Fibroblast of lung (primary cell): ENCODE measurements at regions not wholly inside any gene's neighbourhood (a gene's known extent, or its start where the extent isn't known, plus 50 kb on each side); places are given as distances from the start of the nearest gene placed in this dataset.

ENCODE experiments used
- DNase-seq, 2 donors: peaks; one replicate each; pipeline versions ENCODE4 v3.0.0 to v3.0.0-alpha.2; 2010; ENCODE audit warnings: low read depth in 2 of 2
- H2AFZ ChIP-seq: 2 replicates; pipeline ENCODE4 v1.5.1; 2012; ENCODE audit warnings: low read length, control low read depth, inconsistent platforms
- H3K27ac ChIP-seq: 2 replicates; pipeline ENCODE4 v1.5.1; 2011; ENCODE audit warnings: low read length, control low read depth; ENCODE audit not compliant: insufficient read depth
- H3K27me3 ChIP-seq: 2 replicates; pipeline ENCODE4 v1.5.1; 2011; ENCODE audit warnings: mild to moderate bottlenecking, low read length; ENCODE audit not compliant: control insufficient read depth, insufficient read depth
- H3K36me3 ChIP-seq: 2 replicates; pipeline ENCODE4 v1.5.1; 2011; ENCODE audit warnings: low read length; ENCODE audit not compliant: control insufficient read depth, insufficient read depth
- H3K4me1 ChIP-seq: 2 replicates; pipeline ENCODE4 v1.5.1; 2011; ENCODE audit warnings: low read length; ENCODE audit not compliant: control insufficient read depth, insufficient read depth; ENCODE audit errors: extremely low read depth
- H3K4me2 ChIP-seq: 2 replicates; pipeline ENCODE4 v1.5.1; 2011; ENCODE audit warnings: low read length, control low read depth; ENCODE audit not compliant: insufficient read depth; ENCODE audit errors: extremely low read depth
- H3K4me3 ChIP-seq, 4 experiments: fragments of 200-600 bp in 1 of 4; sonication (generic) in 1 of 4; replicated peaks in 1 of 4; 2 replicates each; pipeline ENCODE4 v1.5.1; 2011 to 2016; ENCODE audit warnings: low read length in 4 of 4, low read depth in 3 of 4, mild to moderate bottlenecking in 3 of 4, control low read depth in 2 of 4, inconsistent platforms in 1 of 4, mixed read lengths in 1 of 4; ENCODE audit not compliant: insufficient read depth in 1 of 4; ENCODE audit errors: control extremely low read depth in 1 of 4
- H3K79me2 ChIP-seq: 2 replicates; pipeline ENCODE4 v1.5.1; 2012; ENCODE audit warnings: mild to moderate bottlenecking, low read length, inconsistent platforms; ENCODE audit not compliant: control insufficient read depth, insufficient read depth
- H3K9ac ChIP-seq: 2 replicates; pipeline ENCODE4 v1.5.1; 2011; ENCODE audit warnings: mild to moderate bottlenecking, low read length, control low read depth; ENCODE audit not compliant: insufficient read depth
- H3K9me3 ChIP-seq: 2 replicates; pipeline ENCODE4 v1.5.1; 2012; ENCODE audit warnings: low read depth, low read length; ENCODE audit not compliant: control insufficient read depth, insufficient read depth
- H4K20me1 ChIP-seq: 2 replicates; pipeline ENCODE4 v1.5.1; 2011; ENCODE audit warnings: low read length; ENCODE audit not compliant: control insufficient read depth, insufficient read depth; ENCODE audit errors: extremely low read depth
- EZH2 ChIP-seq: IDR thresholded peaks from 2 replicates; pipeline ENCODE4 v1.5.1; 2012; ENCODE audit warnings: low read length, control low read depth, mild to moderate bottlenecking; ENCODE audit errors: missing control alignments
- TF ChIP-seq, protein P1 (sequence below), 2 donors: IDR thresholded peaks in 1 of 2; conservative IDR thresholded peaks in 1 of 2; 1 replicate in 1 of 2; 2 replicates in 1 of 2; pipeline ENCODE4 v1.5.1; 2011 to 2012; ENCODE audit warnings: low read length in 2 of 2, control low read depth in 1 of 2, inconsistent platforms in 1 of 2, low read depth in 1 of 2, mild to moderate bottlenecking in 1 of 2

DNA sequence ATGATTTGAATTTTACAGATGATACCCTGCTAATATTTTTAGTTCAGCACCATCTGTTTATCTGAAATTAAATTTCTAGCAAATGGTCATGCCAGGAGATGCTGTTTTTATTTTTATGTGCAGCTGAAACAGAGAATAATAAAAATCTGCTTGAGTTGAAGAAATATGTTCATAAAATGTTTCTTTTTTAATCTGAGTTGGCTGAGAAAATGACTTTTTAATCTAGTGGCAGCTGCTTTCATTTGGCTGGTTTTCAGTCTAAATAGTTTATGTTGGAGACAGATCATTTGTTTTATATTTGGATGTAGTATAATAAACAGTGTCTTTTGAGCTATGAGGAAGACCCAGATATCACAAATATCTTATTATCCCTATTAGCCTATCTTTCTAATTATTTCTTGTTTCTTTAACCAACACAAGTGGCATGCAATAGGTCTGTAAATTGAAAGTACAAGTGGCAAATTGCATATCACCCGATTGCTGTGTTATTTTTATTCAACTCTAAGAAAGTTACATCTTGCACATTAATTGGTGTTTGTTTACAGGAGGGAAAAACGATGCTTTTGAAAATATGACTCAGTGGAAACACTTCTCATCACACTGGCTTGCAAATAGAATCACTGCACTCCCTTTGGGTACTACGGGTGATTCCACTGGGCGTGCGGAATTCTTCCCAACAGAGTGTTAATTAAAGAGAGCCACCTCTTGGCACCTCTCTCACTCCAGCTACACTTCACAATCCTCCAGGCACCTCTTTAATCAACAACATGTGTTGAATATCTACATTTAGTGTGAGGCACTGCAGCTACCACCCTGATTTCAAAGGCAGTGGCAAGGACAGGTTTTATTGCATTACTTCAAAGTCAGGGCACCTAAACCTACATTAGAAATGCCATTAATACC is 51.7 kb upstream of the AP1S2 start:
- no peak for TF ChIP-seq EZH2
- TF ChIP-seq, protein P1, sequence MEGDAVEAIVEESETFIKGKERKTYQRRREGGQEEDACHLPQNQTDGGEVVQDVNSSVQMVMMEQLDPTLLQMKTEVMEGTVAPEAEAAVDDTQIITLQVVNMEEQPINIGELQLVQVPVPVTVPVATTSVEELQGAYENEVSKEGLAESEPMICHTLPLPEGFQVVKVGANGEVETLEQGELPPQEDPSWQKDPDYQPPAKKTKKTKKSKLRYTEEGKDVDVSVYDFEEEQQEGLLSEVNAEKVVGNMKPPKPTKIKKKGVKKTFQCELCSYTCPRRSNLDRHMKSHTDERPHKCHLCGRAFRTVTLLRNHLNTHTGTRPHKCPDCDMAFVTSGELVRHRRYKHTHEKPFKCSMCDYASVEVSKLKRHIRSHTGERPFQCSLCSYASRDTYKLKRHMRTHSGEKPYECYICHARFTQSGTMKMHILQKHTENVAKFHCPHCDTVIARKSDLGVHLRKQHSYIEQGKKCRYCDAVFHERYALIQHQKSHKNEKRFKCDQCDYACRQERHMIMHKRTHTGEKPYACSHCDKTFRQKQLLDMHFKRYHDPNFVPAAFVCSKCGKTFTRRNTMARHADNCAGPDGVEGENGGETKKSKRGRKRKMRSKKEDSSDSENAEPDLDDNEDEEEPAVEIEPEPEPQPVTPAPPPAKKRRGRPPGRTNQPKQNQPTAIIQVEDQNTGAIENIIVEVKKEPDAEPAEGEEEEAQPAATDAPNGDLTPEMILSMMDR (conservative IDR thresholded peaks at IDR 0.05 in 1 of 2, IDR thresholded peaks at IDR 0.05 in 1 of 2; ENCODE audit: low read depth in 1 of 2, low read length in 2 of 2), result no peak
- no peak overlapping the region for H2AFZ ChIP-seq
- H3K4me1 ChIP-seq, result no peaks in the 10 kb centered on the region
- no peak overlapping the region for H3K9ac ChIP-seq
- no peaks in the 10 kb centered on the region for H4K20me1 ChIP-seq
- no peak overlapping the region for H3K4me2 ChIP-seq
- H3K27ac ChIP-seq, result no peak overlapping the region
- DNase-seq, result peak in 1 of 2 donors; percentile 8
- no peak overlapping the region for H3K4me3 ChIP-seq
- H3K36me3 ChIP-seq, result no peaks in the 10 kb centered on the region
- H3K9me3 ChIP-seq, result no peaks in the 10 kb centered on the region
- H3K27me3 ChIP-seq, result no peaks in the 10 kb centered on the region
- H3K79me2 ChIP-seq, result no peaks in the 10 kb centered on the region
